CD1c-positive myeloid dendritic cell (primary cell): ENCODE measurements at regions not wholly inside any gene's neighbourhood (a gene's known extent, or its start where the extent isn't known, plus 50 kb on each side); places are given as distances from the start of the nearest gene placed in this dataset.

Experiments
- DNase-seq: peaks from one replicate; pipeline ENCODE4 v3.0.0-alpha.2; 2016; ENCODE audit errors: extremely low spot score

GRCh38 chr7:25279705-25280104, 51.4 kb upstream of the NPVF start:
- no peak for DNase-seq

GRCh38 chr7:25280181-25280580, 51.9 kb upstream of the NPVF start:
- no peak for DNase-seq

- no peak for DNase-seq
Measured at GRCh38 chr7:25282194-25282593, 53.9 kb upstream of the NPVF start.

- DNase-seq, result no peak
Measured at GRCh38 chr7:25286756-25287155, 58.5 kb upstream of the NPVF start.

GRCh38 chr7:25287291-25287690, 59.0 kb upstream of the NPVF start:
- DNase-seq, result no peak

- no peak for DNase-seq
Measured at GRCh38 chr7:25288556-25289307, 60.4 kb upstream of the NPVF start.

GRCh38 chr7:25289518-25289917, 61.2 kb upstream of the NPVF start:
- no peak for DNase-seq

GRCh38 chr7:25294624-25295023, 66.3 kb upstream of the NPVF start:
- no peak for DNase-seq

GRCh38 chr7:25295387-25295786, 67.1 kb upstream of the NPVF start:
- no peak for DNase-seq

GRCh38 chr7:25296086-25296485, 67.8 kb upstream of the NPVF start:
- DNase-seq, result no peak

- DNase-seq, result no peak
Measured at GRCh38 chr7:25297278-25297677, 69.0 kb upstream of the NPVF start.

- no peak for DNase-seq
Measured at GRCh38 chr7:25303281-25304181, 75.2 kb upstream of the NPVF start.

- no peak for DNase-seq
Measured at GRCh38 chr7:25304691-25305090, 76.4 kb upstream of the NPVF start.

- no peak for DNase-seq
Measured at GRCh38 chr7:25305831-25306230, 77.5 kb upstream of the NPVF start.

GRCh38 chr7:25307624-25308023, 79.3 kb upstream of the NPVF start:
- DNase-seq, result no peak

GRCh38 chr7:25308246-25308645, 80.0 kb upstream of the NPVF start:
- no peak for DNase-seq

- DNase-seq, result no peak
Measured at GRCh38 chr7:25308906-25309705, 80.8 kb upstream of the NPVF start.

- DNase-seq, result no peak
Measured at GRCh38 chr7:25310896-25311295, 82.6 kb upstream of the NPVF start.

GRCh38 chr7:25311346-25311745, 83.1 kb upstream of the NPVF start:
- no peak for DNase-seq

GRCh38 chr7:25312968-25313367, 84.7 kb upstream of the NPVF start:
- no peak for DNase-seq

GRCh38 chr7:25313526-25313925, 85.2 kb upstream of the NPVF start:
- DNase-seq, result no peak

GRCh38 chr7:25314094-25314730, 85.9 kb upstream of the NPVF start:
- no peak for DNase-seq
